Hepatocyte (in vitro differentiated cells): ENCODE measurements at regions not wholly inside any gene's neighbourhood (a gene's known extent, or its start where the extent isn't known, plus 50 kb on each side); places are given as distances from the start of the nearest gene placed in this dataset.

Source experiments
- DNase-seq: peaks from one replicate; pipeline ENCODE4 v3.0.0-alpha.2; 2016; ENCODE audit warnings: low spot score
- H2AFZ ChIP-seq: fragments of 200-600 bp; sonication (generic); 2 replicates; pipeline ENCODE4 v1.6.0; 2016; ENCODE audit warnings: antibody characterized with exemption, mild to moderate bottlenecking
- H3K27ac ChIP-seq: fragments of 200-600 bp; sonication (generic); 2 replicates; pipeline ENCODE4 v1.5.1; 2016; ENCODE audit warnings: mild to moderate bottlenecking
- H3K27me3 ChIP-seq: fragments of 200-600 bp; sonication (generic); 2 replicates; pipeline ENCODE4 v1.6.1; 2016
- H3K36me3 ChIP-seq: fragments of 200-600 bp; sonication (generic); replicated peaks from 2 replicates; pipeline ENCODE4 v1.5.1; 2016; ENCODE audit warnings: low read depth; ENCODE audit not compliant: insufficient read depth
- H3K4me1 ChIP-seq: fragments of 200-600 bp; sonication (generic); 2 replicates; pipeline ENCODE4 v1.5.1; 2016; ENCODE audit warnings: mild to moderate bottlenecking, moderate library complexity; ENCODE audit not compliant: insufficient read depth
- H3K4me2 ChIP-seq: fragments of 200-600 bp; sonication (generic); 2 replicates; pipeline ENCODE4 v1.6.0; 2016
- H3K4me3 ChIP-seq: fragments of 200-600 bp; sonication (generic); 2 replicates; pipeline ENCODE4 v1.5.1; 2016; ENCODE audit warnings: mild to moderate bottlenecking
- H3K79me2 ChIP-seq: fragments of 200-600 bp; sonication (generic); 2 replicates; pipeline ENCODE4 v1.6.0; 2017; ENCODE audit warnings: mild to moderate bottlenecking
- H3K9me2 ChIP-seq: fragments of 200-600 bp; sonication (generic); replicated peaks from 2 replicates; pipeline ENCODE4 v1.6.0; 2017; ENCODE audit warnings: mild to moderate bottlenecking; ENCODE audit not compliant: insufficient read depth
- H3K9me3 ChIP-seq: fragments of 200-600 bp; sonication (generic); 2 replicates; pipeline ENCODE4 v1.5.1; 2016; ENCODE audit warnings: low read depth, mild to moderate bottlenecking
- H4K20me1 ChIP-seq: fragments of 200-600 bp; sonication (generic); 2 replicates; pipeline ENCODE4 v1.6.0; 2016; ENCODE audit warnings: mild to moderate bottlenecking; ENCODE audit not compliant: insufficient read depth, poor library complexity, severe bottlenecking
- EZH2 ChIP-seq: fragments of 200-600 bp; sonication (generic); IDR thresholded peaks from 2 replicates; pipeline ENCODE4 v1.6.1; 2016; ENCODE audit warnings: antibody characterized with exemption, mild to moderate bottlenecking, borderline replicate concordance
- EZH2phosphoT487 ChIP-seq: fragments of 200-600 bp; sonication (generic); IDR thresholded peaks from one replicate; pipeline ENCODE4 v1.6.1; 2018; ENCODE audit warnings: antibody characterized with exemption, mild to moderate bottlenecking, low read depth, moderate library complexity; ENCODE audit not compliant: unreplicated experiment, severe bottlenecking
- WGBS: methylation state at CpG from one replicate; pipeline ENCODE4 v1.1.6; 2016; ENCODE audit warnings: low lambda C conversion rate; ENCODE audit errors: missing lambda C conversion rate; 5-methylcytosine and 5-hydroxymethylcytosine counted together
- TF ChIP-seq, protein P1 (sequence below): fragments of 200-600 bp; sonication (generic); IDR thresholded peaks from 2 replicates; pipeline ENCODE4 v1.5.1; 2016; ENCODE audit warnings: antibody characterized with exemption, mild to moderate bottlenecking; ENCODE audit not compliant: poor library complexity

DNA sequence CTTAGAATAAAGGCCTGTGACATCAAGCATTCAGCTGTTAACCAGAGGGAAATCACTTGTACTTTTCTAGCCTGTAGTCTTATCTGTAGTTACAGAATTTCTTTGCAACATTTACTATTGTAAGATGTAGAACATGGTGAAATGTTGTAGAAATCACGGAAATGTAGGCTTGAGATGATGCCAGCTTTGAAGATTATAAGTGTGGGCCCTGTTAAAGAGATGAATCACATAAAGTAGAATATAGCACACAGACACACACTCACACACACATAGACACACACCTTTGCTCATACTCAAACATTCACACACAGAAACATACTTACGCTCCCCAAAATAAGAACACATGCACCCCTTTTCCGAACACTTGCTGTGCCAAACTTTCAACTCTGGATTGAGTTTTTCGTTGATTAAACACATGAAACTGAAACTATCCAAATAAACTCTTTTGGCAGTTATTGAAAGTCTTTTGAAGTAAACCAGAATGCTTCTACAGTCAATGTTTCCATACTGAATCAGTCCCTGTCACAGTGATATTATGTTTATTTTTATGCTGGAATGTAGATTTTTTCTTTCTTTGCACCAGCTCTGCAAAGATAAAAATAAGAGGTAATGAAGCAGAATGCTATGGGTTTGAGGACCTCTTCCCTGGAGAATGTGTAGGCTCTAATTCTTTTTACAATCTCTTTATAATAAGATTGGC is 230.3 kb upstream of the MEOX2 start:
- Histone ChIP-seq H3K4me3 (no peak overlapping the region), H3K9me3 (no peaks in the 10 kb centered on the region), H3K4me2 (peak overlapping the region; percentile 7), H3K79me2 (no peaks in the 10 kb centered on the region), H2AFZ (no peak overlapping the region), H3K27me3 (no peaks in the 10 kb centered on the region), H4K20me1 (no peaks in the 10 kb centered on the region), H3K36me3 (no peaks in the 10 kb centered on the region), H3K9me2 (no peaks in the 10 kb centered on the region), H3K27ac (no peak overlapping the region), H3K4me1 (no peaks in the 10 kb centered on the region)
- no peak for DNase-seq
- TF ChIP-seq EZH2phosphoT487 (no peak), EZH2 (no peak)
- TF ChIP-seq, protein P1, sequence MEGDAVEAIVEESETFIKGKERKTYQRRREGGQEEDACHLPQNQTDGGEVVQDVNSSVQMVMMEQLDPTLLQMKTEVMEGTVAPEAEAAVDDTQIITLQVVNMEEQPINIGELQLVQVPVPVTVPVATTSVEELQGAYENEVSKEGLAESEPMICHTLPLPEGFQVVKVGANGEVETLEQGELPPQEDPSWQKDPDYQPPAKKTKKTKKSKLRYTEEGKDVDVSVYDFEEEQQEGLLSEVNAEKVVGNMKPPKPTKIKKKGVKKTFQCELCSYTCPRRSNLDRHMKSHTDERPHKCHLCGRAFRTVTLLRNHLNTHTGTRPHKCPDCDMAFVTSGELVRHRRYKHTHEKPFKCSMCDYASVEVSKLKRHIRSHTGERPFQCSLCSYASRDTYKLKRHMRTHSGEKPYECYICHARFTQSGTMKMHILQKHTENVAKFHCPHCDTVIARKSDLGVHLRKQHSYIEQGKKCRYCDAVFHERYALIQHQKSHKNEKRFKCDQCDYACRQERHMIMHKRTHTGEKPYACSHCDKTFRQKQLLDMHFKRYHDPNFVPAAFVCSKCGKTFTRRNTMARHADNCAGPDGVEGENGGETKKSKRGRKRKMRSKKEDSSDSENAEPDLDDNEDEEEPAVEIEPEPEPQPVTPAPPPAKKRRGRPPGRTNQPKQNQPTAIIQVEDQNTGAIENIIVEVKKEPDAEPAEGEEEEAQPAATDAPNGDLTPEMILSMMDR: no peak
- WGBS: 80% methylated on average over 4 of the region's 4 CpGs

DNA sequence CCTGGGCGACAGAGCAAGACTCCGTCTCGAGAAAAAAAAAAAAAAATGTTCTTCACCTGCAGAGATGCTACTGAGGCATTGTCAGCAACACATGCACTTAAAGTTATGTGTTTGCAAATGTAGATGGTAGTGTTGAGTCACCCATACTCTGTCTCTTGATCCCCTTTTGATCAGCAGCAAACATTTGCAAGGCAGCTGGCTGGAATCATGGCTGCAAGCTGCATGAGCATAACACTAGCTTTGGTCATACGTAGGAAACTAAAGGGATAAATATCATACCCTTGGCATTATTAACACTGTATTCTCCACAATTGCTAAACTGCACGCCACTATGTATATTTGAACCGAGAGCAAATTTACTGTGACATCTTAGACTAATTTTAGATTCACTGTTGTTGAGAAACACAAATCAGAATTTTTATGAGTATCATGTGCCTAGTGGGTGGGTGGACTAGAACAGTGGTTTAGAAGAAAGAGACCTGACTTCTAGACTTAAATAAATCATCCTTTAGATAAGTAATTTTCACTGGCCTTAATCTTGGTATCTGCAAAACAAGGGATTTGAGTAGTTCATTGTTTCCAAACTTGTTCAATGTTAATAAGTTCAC is 229.3 kb upstream of the MEOX2 start:
- H3K4me2 ChIP-seq: no peak overlapping the region
- H3K9me2 ChIP-seq: no peaks in the 10 kb centered on the region
- no peaks in the 10 kb centered on the region for H3K79me2 ChIP-seq
- no peaks in the 10 kb centered on the region for H3K4me1 ChIP-seq
- H3K27ac ChIP-seq: no peak overlapping the region
- TF ChIP-seq, protein P1: no peak
- TF ChIP-seq EZH2phosphoT487 (no peak), EZH2 (no peak)
- no peaks in the 10 kb centered on the region for H4K20me1 ChIP-seq
- H3K36me3 ChIP-seq: no peaks in the 10 kb centered on the region
- no peaks in the 10 kb centered on the region for H3K27me3 ChIP-seq
- H3K9me3 ChIP-seq: no peaks in the 10 kb centered on the region
- WGBS: 93% methylated on average over 6 of the region's 6 CpGs
- H3K4me3 ChIP-seq: no peak overlapping the region
- DNase-seq: no peak
- H2AFZ ChIP-seq: no peak overlapping the region

DNA sequence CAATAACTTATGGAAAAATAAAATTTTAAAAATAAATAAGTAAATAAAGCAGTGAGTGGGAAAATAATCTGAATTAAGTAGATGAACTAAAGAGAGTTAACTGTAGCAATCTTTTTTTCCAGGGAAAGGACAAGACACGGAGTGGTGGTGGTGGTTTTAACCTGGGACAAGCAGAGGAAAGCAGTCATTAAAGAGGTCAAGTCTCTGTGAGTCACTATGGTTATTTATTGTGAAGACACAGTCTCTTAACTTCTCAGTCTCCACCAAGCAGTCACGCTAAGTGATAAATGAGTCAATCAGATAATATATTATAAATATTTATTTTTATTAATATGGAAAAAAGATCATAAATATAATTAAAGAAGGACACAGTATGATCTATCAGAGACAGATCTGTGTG is 228.1 kb upstream of the MEOX2 start:
- H3K4me2 ChIP-seq: no peak overlapping the region
- no peaks in the 10 kb centered on the region for H4K20me1 ChIP-seq
- no peaks in the 10 kb centered on the region for H3K9me3 ChIP-seq
- H3K36me3 ChIP-seq: no peaks in the 10 kb centered on the region
- WGBS: 90% methylated on average over 2 of the region's 2 CpGs
- H3K27ac ChIP-seq: no peak overlapping the region
- no peak overlapping the region for H2AFZ ChIP-seq
- no peaks in the 10 kb centered on the region for H3K27me3 ChIP-seq
- TF ChIP-seq EZH2phosphoT487 (no peak), EZH2 (no peak)
- TF ChIP-seq, protein P1: no peak
- no peak overlapping the region for H3K4me3 ChIP-seq
- H3K4me1 ChIP-seq: no peaks in the 10 kb centered on the region
- H3K9me2 ChIP-seq: no peaks in the 10 kb centered on the region
- no peak for DNase-seq
- H3K79me2 ChIP-seq: no peaks in the 10 kb centered on the region
